GM10266 (cell line): ENCODE measurements at regions not wholly inside any gene's neighbourhood (a gene's known extent, or its start where the extent isn't known, plus 50 kb on each side); places are given as distances from the start of the nearest gene placed in this dataset.
"Not testable (repeated sequence)": the region's sequence is repeated elsewhere in the genome, so short reads cannot be mapped to it uniquely, and the experiment has no call there.

ENCODE experiments used
- DNase-seq: peaks from one replicate; pipeline ENCODE4 v3.0.0; 2012; ENCODE audit errors: extremely low spot score
- CTCF ChIP-seq: IDR thresholded peaks from 2 replicates; pipeline ENCODE4 v1.5.1; 2012; ENCODE audit warnings: mild to moderate bottlenecking, low read depth; ENCODE audit not compliant: control insufficient read depth, insufficient read depth; ENCODE audit errors: missing control alignments

- DNase-seq: no peak
- TF ChIP-seq CTCF: no peak
These were observed 1151.8 kb upstream of the ALCAM start for GRCh38 chr3:104214937-104215336.

- not testable (repeated sequence) for DNase-seq
These were observed 1147.7 kb upstream of the ALCAM start for GRCh38 chr3:104219046-104219445.

- DNase-seq: no peak
- no peak for TF ChIP-seq CTCF
These were observed 1132.1 kb upstream of the ALCAM start for GRCh38 chr3:104234442-104235194.

- DNase-seq: no peak
- TF ChIP-seq CTCF: no peak
These were observed 1122.0 kb upstream of the ALCAM start for GRCh38 chr3:104244680-104245220.

- TF ChIP-seq CTCF: no peak
- DNase-seq: no peak
These were observed 1121.4 kb upstream of the ALCAM start for GRCh38 chr3:104245261-104245660.

- DNase-seq: no peak
- TF ChIP-seq CTCF: no peak
These were observed 1120.7 kb upstream of the ALCAM start for GRCh38 chr3:104245981-104246380.

GRCh38 chr3:104257486-104257885 lies 1109.2 kb upstream of the ALCAM start:
- TF ChIP-seq CTCF: no peak
- no peak for DNase-seq

GRCh38 chr3:104263477-104263876 lies 1103.2 kb upstream of the ALCAM start:
- DNase-seq: no peak
- no peak for TF ChIP-seq CTCF

- not testable (repeated sequence) for DNase-seq
These were observed 1100.5 kb upstream of the ALCAM start for GRCh38 chr3:104266219-104266618.
